C4-2B (cell line): ENCODE measurements at regions not wholly inside any gene's neighbourhood (a gene's known extent, or its start where the extent isn't known, plus 50 kb on each side); places are given as distances from the start of the nearest gene placed in this dataset.
"Not testable (repeated sequence)": the region's sequence is repeated elsewhere in the genome, so short reads cannot be mapped to it uniquely, and the experiment has no call there.

ENCODE experiments used
- H3K27ac ChIP-seq: fragments of 450-650 bp; 2 replicates; pipeline ENCODE4 v1.5.1; 2017
- ZFX ChIP-seq: fragments of 450-650 bp; IDR thresholded peaks from 2 replicates; pipeline ENCODE4 v1.6.1; 2017
- TF ChIP-seq, protein P1 (sequence below): fragments of 450-650 bp; conservative IDR thresholded peaks from 2 replicates; pipeline ENCODE4 v1.5.1; 2017; ENCODE audit warnings: mild to moderate bottlenecking

DNA sequence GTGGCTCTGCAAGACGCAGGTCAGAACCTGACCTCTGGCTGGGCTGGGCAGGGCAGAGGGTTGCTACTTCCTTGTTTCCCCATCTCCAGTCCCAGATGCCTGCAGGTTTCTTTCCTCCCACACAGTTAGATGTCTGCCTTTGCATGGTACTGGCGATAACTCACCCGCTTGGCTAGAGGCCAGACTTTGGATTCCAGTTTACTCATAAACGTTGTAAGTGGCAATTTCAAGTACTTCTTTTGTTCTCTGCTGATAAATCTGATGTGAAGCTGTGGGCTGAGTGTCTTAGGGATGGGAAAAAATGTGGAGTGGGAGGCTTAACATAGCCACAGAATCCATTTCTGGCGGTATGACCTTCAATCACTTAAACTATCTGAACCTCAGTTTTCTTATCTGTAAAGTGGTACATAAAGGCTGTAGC, 194.2 kb downstream of the EBLN2 start:
- TF ChIP-seq, protein P1, sequence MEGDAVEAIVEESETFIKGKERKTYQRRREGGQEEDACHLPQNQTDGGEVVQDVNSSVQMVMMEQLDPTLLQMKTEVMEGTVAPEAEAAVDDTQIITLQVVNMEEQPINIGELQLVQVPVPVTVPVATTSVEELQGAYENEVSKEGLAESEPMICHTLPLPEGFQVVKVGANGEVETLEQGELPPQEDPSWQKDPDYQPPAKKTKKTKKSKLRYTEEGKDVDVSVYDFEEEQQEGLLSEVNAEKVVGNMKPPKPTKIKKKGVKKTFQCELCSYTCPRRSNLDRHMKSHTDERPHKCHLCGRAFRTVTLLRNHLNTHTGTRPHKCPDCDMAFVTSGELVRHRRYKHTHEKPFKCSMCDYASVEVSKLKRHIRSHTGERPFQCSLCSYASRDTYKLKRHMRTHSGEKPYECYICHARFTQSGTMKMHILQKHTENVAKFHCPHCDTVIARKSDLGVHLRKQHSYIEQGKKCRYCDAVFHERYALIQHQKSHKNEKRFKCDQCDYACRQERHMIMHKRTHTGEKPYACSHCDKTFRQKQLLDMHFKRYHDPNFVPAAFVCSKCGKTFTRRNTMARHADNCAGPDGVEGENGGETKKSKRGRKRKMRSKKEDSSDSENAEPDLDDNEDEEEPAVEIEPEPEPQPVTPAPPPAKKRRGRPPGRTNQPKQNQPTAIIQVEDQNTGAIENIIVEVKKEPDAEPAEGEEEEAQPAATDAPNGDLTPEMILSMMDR: no peak
- TF ChIP-seq ZFX: no peak
- H3K27ac ChIP-seq: no peak overlapping the region

DNA sequence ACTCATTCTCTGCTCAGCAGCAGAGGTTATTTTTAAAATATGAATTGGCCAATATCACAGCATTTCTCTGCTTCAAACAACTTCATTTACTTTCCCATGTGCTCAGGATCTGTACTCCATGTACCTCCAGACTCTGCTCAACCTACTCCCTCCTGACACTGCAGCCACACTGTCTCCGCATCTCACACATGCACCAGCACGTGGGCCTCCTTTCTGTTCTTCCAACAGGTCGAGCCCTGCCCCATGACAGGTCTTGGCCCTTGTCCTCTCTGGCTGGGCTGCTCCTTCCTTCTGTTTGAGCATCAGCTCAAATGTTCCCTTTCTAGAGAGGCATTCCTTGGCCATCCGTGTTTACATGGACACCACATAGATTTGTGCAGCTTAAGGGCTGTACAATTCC, 195.7 kb downstream of the EBLN2 start:
- no peak for TF ChIP-seq ZFX
- TF ChIP-seq, protein P1: no peak
- H3K27ac ChIP-seq: no peak overlapping the region

DNA sequence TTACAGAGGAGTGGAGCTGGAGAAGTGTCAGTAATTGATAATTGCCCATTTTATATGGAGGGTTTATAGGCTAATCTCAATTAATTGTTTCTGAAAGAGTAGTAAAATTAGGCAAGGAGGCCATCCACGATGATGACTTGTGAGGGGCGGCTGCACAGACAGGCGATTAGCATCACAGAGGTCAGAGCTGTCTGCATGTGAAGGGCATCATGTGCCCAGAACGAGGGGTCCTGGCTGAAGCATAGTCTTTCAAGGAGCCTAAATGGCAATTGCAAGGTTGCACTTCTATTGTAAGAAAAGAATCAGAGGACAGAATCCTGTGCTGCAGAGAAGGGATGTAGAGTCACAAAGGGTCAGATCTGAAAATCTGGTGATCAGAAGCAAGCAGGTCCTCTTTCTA, 196.6 kb downstream of the EBLN2 start:
- no peak for TF ChIP-seq ZFX
- TF ChIP-seq, protein P1: no peak
- H3K27ac ChIP-seq: no peak overlapping the region

DNA sequence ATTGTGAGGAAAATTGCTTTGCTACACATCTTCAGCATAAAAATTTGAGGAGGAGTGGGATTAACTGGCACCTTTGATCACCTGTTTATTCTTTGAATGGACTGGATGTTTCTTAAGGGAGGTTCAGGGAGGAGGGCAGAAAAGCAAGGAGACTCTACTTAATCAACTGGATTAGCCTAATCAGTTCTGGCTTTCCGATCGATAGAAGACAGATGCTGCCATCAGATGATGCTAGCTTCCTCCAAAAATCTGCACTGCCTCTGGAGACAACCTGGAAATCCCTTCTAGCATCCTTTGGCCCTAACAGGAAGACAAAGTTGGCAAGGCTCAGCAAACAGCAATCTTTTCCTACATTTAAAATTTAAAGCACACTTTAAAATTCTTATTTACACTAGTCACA, 197.8 kb downstream of the EBLN2 start:
- TF ChIP-seq ZFX: no peak
- TF ChIP-seq, protein P1: no peak
- H3K27ac ChIP-seq: no peak overlapping the region

DNA sequence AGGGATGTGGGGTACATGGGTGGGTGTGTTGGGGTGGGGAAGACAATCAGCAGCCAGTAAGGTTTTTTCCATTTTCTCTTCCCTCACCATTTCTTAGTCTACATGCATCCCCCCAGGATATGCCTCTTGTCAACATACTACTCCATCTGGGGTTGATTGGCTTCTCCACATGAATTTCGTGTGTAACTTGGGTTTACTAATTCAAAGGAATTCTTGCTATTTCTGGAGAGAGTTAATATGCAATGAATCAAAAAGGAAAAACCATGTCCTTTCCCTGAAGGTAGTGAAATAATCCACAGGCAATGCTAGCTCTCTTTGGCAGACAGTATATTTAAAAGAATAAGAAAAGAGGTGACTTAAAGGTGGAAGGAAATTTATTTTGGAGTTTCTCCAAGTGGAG, 198.4 kb downstream of the EBLN2 start:
- no peak overlapping the region for H3K27ac ChIP-seq

DNA sequence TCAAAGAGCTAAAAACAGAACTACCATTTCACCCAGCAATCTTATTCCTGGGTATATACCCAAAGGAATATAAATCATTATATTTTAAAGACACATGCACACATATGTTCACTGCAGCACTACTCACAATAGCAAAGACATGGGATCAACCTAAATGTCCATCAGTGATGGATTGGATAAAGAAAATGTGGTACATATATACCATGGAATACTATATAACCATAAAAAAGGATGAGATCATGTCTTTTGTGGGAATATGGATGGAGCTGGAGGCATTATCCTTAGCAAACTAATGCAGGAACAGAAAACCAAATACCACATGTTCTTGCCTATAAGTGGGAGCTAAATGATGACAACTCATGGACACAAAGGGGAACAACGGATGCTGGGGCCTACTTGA, 205.1 kb downstream of the EBLN2 start:
- H3K27ac ChIP-seq: not testable (repeated sequence)

More for the DNA sequence above, 198.4 kb downstream of the EBLN2 start:
- TF ChIP-seq ZFX: no peak
- TF ChIP-seq, protein P1: no peak

DNA sequence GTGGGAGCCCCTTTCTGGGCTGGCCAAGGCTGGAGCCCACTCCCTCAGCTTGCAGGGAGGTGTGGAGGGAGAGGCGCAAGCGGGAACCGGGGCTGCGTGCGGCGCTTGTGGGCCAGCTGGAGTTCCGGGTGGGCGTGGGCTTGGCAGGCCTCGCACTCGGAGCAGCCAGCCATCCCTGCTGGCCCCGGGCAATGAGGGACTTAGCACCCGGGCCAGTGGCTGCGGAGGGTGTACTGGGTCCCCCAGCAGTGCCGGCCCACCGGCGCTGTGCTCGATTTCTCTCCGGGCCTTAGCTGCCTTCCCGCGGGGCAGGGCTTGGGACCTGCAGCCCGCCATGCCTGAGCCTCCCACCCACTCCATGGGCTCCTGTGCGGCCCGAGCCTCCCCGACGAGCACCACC, 207.7 kb downstream of the EBLN2 start:
- H3K27ac ChIP-seq: not testable (repeated sequence)

DNA sequence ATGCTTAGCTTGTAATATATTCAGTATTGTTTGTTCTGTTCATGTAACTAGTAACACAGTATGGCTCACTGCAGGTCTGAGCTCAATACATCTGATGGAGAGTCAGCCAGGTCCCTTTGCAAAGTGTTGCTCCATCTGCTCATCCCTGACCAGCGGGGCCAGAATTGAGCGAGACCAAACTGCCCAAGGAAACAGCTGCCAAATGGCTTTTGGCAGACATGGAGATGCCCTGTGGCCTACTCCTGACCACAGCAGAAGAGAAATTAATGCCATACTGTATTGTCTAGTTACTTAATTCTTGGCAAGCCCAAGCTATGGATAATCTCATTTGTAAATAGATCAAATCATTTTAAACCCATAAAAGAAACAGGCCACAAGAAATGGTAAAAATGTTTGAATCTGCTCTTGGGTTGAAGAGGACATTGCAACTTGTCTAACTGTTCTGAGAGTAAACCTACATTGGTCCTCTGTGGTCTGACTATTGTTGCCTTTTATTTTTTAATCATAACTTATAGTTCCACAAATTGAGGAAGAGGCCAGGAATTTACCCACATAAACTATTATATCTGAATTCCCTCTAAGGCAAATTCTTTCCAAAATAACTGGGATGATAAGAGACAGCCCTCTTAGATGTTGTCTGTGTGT, 209.5 kb downstream of the EBLN2 start:
- TF ChIP-seq, protein P1: no peak
- no peak for TF ChIP-seq ZFX
- no peak overlapping the region for H3K27ac ChIP-seq
